ENCODE measurements at regions not wholly inside any gene's neighbourhood (a gene's known extent, or its start where the extent isn't known, plus 50 kb on each side); places are given as distances from the start of the nearest gene placed in this dataset.

DNA sequence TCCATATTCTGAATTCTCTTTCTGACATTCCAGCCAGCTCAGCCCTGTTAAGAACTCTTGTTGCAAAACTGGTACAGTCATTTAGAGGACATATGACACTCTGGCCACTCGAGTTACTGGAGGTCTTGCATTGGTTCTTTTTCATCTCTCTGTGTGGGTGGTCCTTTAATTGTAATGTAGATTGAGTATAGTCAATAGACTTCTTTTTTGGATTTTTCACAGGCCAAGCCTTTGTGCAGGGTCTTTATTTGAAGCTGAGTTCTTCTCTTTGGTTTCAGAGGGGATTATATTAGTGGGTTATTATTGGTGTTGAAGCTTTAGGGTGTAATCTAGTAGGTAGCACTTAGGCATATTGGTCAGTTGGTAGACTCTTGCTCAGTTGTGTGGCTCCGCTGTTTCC is 118.0 kb upstream of the GIMD1 start:
- peaks cover 3% of the 10 kb centered on the region for H3K9me3 Mint-ChIP-seq (ENCODE audit: insufficient read depth)
- POLR2A ChIA-PET = no interaction called here
- intact Hi-C loops (cut with micrococcal nuclease) = no loop called here
- Histone ChIP-seq H3K27ac (ENCODE audit: low read length in 2 of 2) (no peak overlapping the region), H3K4me1 (ENCODE audit: control insufficient read depth in 2 of 2, insufficient read depth in 2 of 2, low read length in 2 of 2) (no peaks in the 10 kb centered on the region), H3K79me2 (ENCODE audit: control insufficient read depth, insufficient read depth, low read length) (no peaks in the 10 kb centered on the region), H2AFZ (ENCODE audit: insufficient read depth, low read depth, low read length, poor library complexity, severe bottlenecking) (no peak overlapping the region), H4K20me1 (ENCODE audit: control insufficient read depth, insufficient read depth, low read length, poor library complexity, severe bottlenecking) (no peaks in the 10 kb centered on the region), H3K36me3 (replicated peaks in 1 of 2; ENCODE audit: control extremely low read depth in 1 of 2, control insufficient read depth in 1 of 2, extremely low read depth in 1 of 2, insufficient read depth in 2 of 2, low read length in 1 of 2) (no peaks in the 10 kb centered on the region), H3K4me2 (replicated peaks; ENCODE audit: low read depth, low read length, poor library complexity, severe bottlenecking) (no peak overlapping the region), H3K9me3 (ENCODE audit: control extremely low read depth in 1 of 3, control insufficient read depth in 2 of 3, insufficient read depth in 1 of 3, low read length in 2 of 3) (no peaks in the 10 kb centered on the region), H3K4me3 (ENCODE audit: control extremely low read depth in 1 of 5, extremely low read depth in 1 of 5, insufficient read depth in 1 of 5, low read depth in 2 of 5, low read length in 4 of 5) (no peak overlapping the region), H3K9ac (ENCODE audit: low read length) (no peak overlapping the region), H3K27me3 (replicated peaks in 1 of 4; ENCODE audit: control extremely low read depth in 1 of 4, control insufficient read depth in 3 of 4, insufficient read depth in 4 of 4, low read length in 3 of 4) (peaks cover 0 to 3% (median 0%) of the 10 kb centered on the region in 4 experiments)
- WGBS (ENCODE audit: insufficient coverage) = 61% methylated on average over 2 of the region's 2 CpGs
- no peak overlapping the region for H3K27ac Mint-ChIP-seq
- H3K4me1 Mint-ChIP-seq = no peaks in the 10 kb centered on the region
- no peak overlapping the region for H3K4me3 Mint-ChIP-seq
- TF ChIP-seq, protein P1, sequence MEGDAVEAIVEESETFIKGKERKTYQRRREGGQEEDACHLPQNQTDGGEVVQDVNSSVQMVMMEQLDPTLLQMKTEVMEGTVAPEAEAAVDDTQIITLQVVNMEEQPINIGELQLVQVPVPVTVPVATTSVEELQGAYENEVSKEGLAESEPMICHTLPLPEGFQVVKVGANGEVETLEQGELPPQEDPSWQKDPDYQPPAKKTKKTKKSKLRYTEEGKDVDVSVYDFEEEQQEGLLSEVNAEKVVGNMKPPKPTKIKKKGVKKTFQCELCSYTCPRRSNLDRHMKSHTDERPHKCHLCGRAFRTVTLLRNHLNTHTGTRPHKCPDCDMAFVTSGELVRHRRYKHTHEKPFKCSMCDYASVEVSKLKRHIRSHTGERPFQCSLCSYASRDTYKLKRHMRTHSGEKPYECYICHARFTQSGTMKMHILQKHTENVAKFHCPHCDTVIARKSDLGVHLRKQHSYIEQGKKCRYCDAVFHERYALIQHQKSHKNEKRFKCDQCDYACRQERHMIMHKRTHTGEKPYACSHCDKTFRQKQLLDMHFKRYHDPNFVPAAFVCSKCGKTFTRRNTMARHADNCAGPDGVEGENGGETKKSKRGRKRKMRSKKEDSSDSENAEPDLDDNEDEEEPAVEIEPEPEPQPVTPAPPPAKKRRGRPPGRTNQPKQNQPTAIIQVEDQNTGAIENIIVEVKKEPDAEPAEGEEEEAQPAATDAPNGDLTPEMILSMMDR (IDR thresholded peaks at IDR 0.05) = no peak
- no peak for TF ChIP-seq EZH2 (IDR thresholded peaks at IDR 0.05; ENCODE audit: borderline replicate concordance, insufficient read depth, low read depth, low read length, poor library complexity, severe bottlenecking)
- ATAC-seq (ENCODE audit: low read depth) (no peak), DNase-seq (no peak)
- CTCF ChIA-PET = no interaction called here
- peaks cover 7% of the 10 kb centered on the region for H3K27me3 Mint-ChIP-seq

DNA sequence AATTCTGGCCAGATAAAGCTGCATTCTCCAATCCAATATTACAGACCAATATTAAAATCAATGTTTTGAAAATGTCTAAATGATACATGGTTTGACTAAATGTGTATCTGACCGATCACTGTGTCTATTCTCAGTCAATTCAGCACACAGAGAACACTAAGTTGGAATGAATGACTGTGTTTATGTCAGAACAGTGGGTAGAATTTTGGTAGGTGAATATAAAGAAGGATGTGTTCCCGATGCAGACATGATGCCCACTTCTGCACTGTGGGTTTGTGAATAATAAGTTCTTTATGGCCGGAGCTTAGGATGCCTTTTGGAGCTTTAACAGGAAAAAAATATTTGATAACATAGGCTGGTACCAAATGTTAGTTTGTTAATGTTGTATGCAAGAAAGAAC is 113.2 kb upstream of the GIMD1 start:
- Histone ChIP-seq H3K27me3 (replicated peaks in 1 of 4; ENCODE audit: control extremely low read depth in 1 of 4, control insufficient read depth in 3 of 4, insufficient read depth in 4 of 4, low read length in 3 of 4) (peaks cover 0 to 3% (median 0%) of the 10 kb centered on the region in 4 experiments), H3K4me2 (replicated peaks; ENCODE audit: low read depth, low read length, poor library complexity, severe bottlenecking) (no peak overlapping the region), H4K20me1 (ENCODE audit: control insufficient read depth, insufficient read depth, low read length, poor library complexity, severe bottlenecking) (no peaks in the 10 kb centered on the region), H3K4me1 (ENCODE audit: control insufficient read depth in 2 of 2, insufficient read depth in 2 of 2, low read length in 2 of 2) (no peaks in the 10 kb centered on the region), H3K9me3 (ENCODE audit: control extremely low read depth in 1 of 3, control insufficient read depth in 2 of 3, insufficient read depth in 1 of 3, low read length in 2 of 3) (no peaks in the 10 kb centered on the region), H2AFZ (ENCODE audit: insufficient read depth, low read depth, low read length, poor library complexity, severe bottlenecking) (no peak overlapping the region), H3K9ac (ENCODE audit: low read length) (no peak overlapping the region), H3K36me3 (replicated peaks in 1 of 2; ENCODE audit: control extremely low read depth in 1 of 2, control insufficient read depth in 1 of 2, extremely low read depth in 1 of 2, insufficient read depth in 2 of 2, low read length in 1 of 2) (no peaks in the 10 kb centered on the region), H3K4me3 (ENCODE audit: control extremely low read depth in 1 of 5, extremely low read depth in 1 of 5, insufficient read depth in 1 of 5, low read depth in 2 of 5, low read length in 4 of 5) (no peak overlapping the region), H3K79me2 (ENCODE audit: control insufficient read depth, insufficient read depth, low read length) (no peaks in the 10 kb centered on the region), H3K27ac (ENCODE audit: low read length in 2 of 2) (no peak overlapping the region)
- no peak for DNase-seq
- ChIA-PET POLR2A (no interaction called here), CTCF (no interaction called here)
- intact Hi-C loops (cut with micrococcal nuclease) = no loop called here
- Mint-ChIP-seq H3K27ac (no peak overlapping the region), H3K9me3 (ENCODE audit: insufficient read depth) (peaks cover 3% of the 10 kb centered on the region), H3K4me1 (no peaks in the 10 kb centered on the region), H3K4me3 (no peak overlapping the region), H3K27me3 (peaks cover 4% of the 10 kb centered on the region)
- no peak for ATAC-seq (ENCODE audit: low read depth)
- WGBS (ENCODE audit: insufficient coverage) = 91% methylated on average over 2 of the region's 3 CpGs
- no peak for TF ChIP-seq EZH2 (IDR thresholded peaks at IDR 0.05; ENCODE audit: borderline replicate concordance, insufficient read depth, low read depth, low read length, poor library complexity, severe bottlenecking)
- TF ChIP-seq, protein P1 (IDR thresholded peaks at IDR 0.05) = no peak

Data from B cell (primary cell).